C4-2B (cell line): ENCODE measurements at regions not wholly inside any gene's neighbourhood (a gene's known extent, or its start where the extent isn't known, plus 50 kb on each side); places are given as distances from the start of the nearest gene placed in this dataset.

Experiments used
- CTCF ChIP-seq: fragments of 450-650 bp; conservative IDR thresholded peaks from 2 replicates; pipeline ENCODE4 v1.5.1; 2017; ENCODE audit warnings: mild to moderate bottlenecking
- ZFX ChIP-seq: fragments of 450-650 bp; IDR thresholded peaks from 2 replicates; pipeline ENCODE4 v1.6.1; 2017

- no peak for TF ChIP-seq CTCF
- no peak for TF ChIP-seq ZFX
Measured at GRCh38 chr5:135085133-135085935, 51.3 kb upstream of the PITX1 start.
